GM18502 (cell line): ENCODE measurements at regions not wholly inside any gene's neighbourhood (a gene's known extent, or its start where the extent isn't known, plus 50 kb on each side); places are given as distances from the start of the nearest gene placed in this dataset.
"Not testable (repeated sequence)": the region's sequence is repeated elsewhere in the genome, so short reads cannot be mapped to it uniquely, and the experiment has no call there.

Experiments
- ATAC-seq: cut with Tn5 transposase; IDR thresholded peaks from one replicate; pipeline ENCODE4 v1.9.1; 2021; ENCODE audit warnings: mild to moderate bottlenecking; ENCODE audit not compliant: unreplicated experiment, poor library complexity

- ATAC-seq = no peak
Measured at GRCh38 chr12:19757317-19757877, 318.1 kb downstream of the AEBP2 start.

- no peak for ATAC-seq
Measured at GRCh38 chr12:19759227-19759626, 319.9 kb downstream of the AEBP2 start.

- no peak for ATAC-seq
Measured at GRCh38 chr12:19760611-19761010, 321.3 kb downstream of the AEBP2 start.

GRCh38 chr12:19761463-19761862, 322.2 kb downstream of the AEBP2 start:
- no peak for ATAC-seq

GRCh38 chr12:19763488-19763887, 324.2 kb downstream of the AEBP2 start:
- no peak for ATAC-seq

- ATAC-seq = no peak
Measured at GRCh38 chr12:19764408-19764807, 325.1 kb downstream of the AEBP2 start.

- ATAC-seq = no peak
Measured at GRCh38 chr12:19771858-19772257, 332.6 kb downstream of the AEBP2 start.

GRCh38 chr12:19772776-19773175, 333.5 kb downstream of the AEBP2 start:
- no peak for ATAC-seq

GRCh38 chr12:19775241-19775640, 335.9 kb downstream of the AEBP2 start:
- no peak for ATAC-seq

GRCh38 chr12:19775976-19776375, 336.7 kb downstream of the AEBP2 start:
- ATAC-seq = not testable (repeated sequence)

- ATAC-seq = no peak
Measured at GRCh38 chr12:19778172-19778571, 338.9 kb downstream of the AEBP2 start.

GRCh38 chr12:19778797-19779196, 339.5 kb downstream of the AEBP2 start:
- no peak for ATAC-seq

GRCh38 chr12:19779395-19780056, 340.2 kb downstream of the AEBP2 start:
- ATAC-seq = no peak

- ATAC-seq = no peak
Measured at GRCh38 chr12:19780460-19780859, 341.2 kb downstream of the AEBP2 start.

GRCh38 chr12:19783547-19784444, 344.5 kb downstream of the AEBP2 start:
- ATAC-seq = no peak

- no peak for ATAC-seq
Measured at GRCh38 chr12:19792028-19792427, 352.7 kb downstream of the AEBP2 start.

- ATAC-seq = no peak
Measured at GRCh38 chr12:19794116-19794515, 354.8 kb downstream of the AEBP2 start.

- ATAC-seq = no peak
Measured at GRCh38 chr12:19799216-19799615, 359.9 kb downstream of the AEBP2 start.

- no peak for ATAC-seq
Measured at GRCh38 chr12:19799895-19800602, 360.8 kb downstream of the AEBP2 start.

- no peak for ATAC-seq
Measured at GRCh38 chr12:19800884-19801283, 361.6 kb downstream of the AEBP2 start.

- ATAC-seq = no peak
Measured at GRCh38 chr12:19801941-19802340, 362.6 kb downstream of the AEBP2 start.
